Fibroblast of lung (primary cell): ENCODE measurements at regions not wholly inside any gene's neighbourhood (a gene's known extent, or its start where the extent isn't known, plus 50 kb on each side); places are given as distances from the start of the nearest gene placed in this dataset.

ENCODE experiments used
- DNase-seq, 2 donors: peaks; one replicate each; pipeline versions ENCODE4 v3.0.0 to v3.0.0-alpha.2; 2010; ENCODE audit warnings: low read depth in 2 of 2
- H2AFZ ChIP-seq: 2 replicates; pipeline ENCODE4 v1.5.1; 2012; ENCODE audit warnings: low read length, control low read depth, inconsistent platforms
- H3K27ac ChIP-seq: 2 replicates; pipeline ENCODE4 v1.5.1; 2011; ENCODE audit warnings: low read length, control low read depth; ENCODE audit not compliant: insufficient read depth
- H3K27me3 ChIP-seq: 2 replicates; pipeline ENCODE4 v1.5.1; 2011; ENCODE audit warnings: mild to moderate bottlenecking, low read length; ENCODE audit not compliant: control insufficient read depth, insufficient read depth
- H3K36me3 ChIP-seq: 2 replicates; pipeline ENCODE4 v1.5.1; 2011; ENCODE audit warnings: low read length; ENCODE audit not compliant: control insufficient read depth, insufficient read depth
- H3K4me1 ChIP-seq: 2 replicates; pipeline ENCODE4 v1.5.1; 2011; ENCODE audit warnings: low read length; ENCODE audit not compliant: control insufficient read depth, insufficient read depth; ENCODE audit errors: extremely low read depth
- H3K4me2 ChIP-seq: 2 replicates; pipeline ENCODE4 v1.5.1; 2011; ENCODE audit warnings: low read length, control low read depth; ENCODE audit not compliant: insufficient read depth; ENCODE audit errors: extremely low read depth
- H3K4me3 ChIP-seq, 4 experiments: fragments of 200-600 bp in 1 of 4; sonication (generic) in 1 of 4; replicated peaks in 1 of 4; 2 replicates each; pipeline ENCODE4 v1.5.1; 2011 to 2016; ENCODE audit warnings: low read length in 4 of 4, low read depth in 3 of 4, mild to moderate bottlenecking in 3 of 4, control low read depth in 2 of 4, inconsistent platforms in 1 of 4, mixed read lengths in 1 of 4; ENCODE audit not compliant: insufficient read depth in 1 of 4; ENCODE audit errors: control extremely low read depth in 1 of 4
- H3K79me2 ChIP-seq: 2 replicates; pipeline ENCODE4 v1.5.1; 2012; ENCODE audit warnings: mild to moderate bottlenecking, low read length, inconsistent platforms; ENCODE audit not compliant: control insufficient read depth, insufficient read depth
- H3K9ac ChIP-seq: 2 replicates; pipeline ENCODE4 v1.5.1; 2011; ENCODE audit warnings: mild to moderate bottlenecking, low read length, control low read depth; ENCODE audit not compliant: insufficient read depth
- H3K9me3 ChIP-seq: 2 replicates; pipeline ENCODE4 v1.5.1; 2012; ENCODE audit warnings: low read depth, low read length; ENCODE audit not compliant: control insufficient read depth, insufficient read depth
- H4K20me1 ChIP-seq: 2 replicates; pipeline ENCODE4 v1.5.1; 2011; ENCODE audit warnings: low read length; ENCODE audit not compliant: control insufficient read depth, insufficient read depth; ENCODE audit errors: extremely low read depth
- EZH2 ChIP-seq: IDR thresholded peaks from 2 replicates; pipeline ENCODE4 v1.5.1; 2012; ENCODE audit warnings: low read length, control low read depth, mild to moderate bottlenecking; ENCODE audit errors: missing control alignments
- TF ChIP-seq, protein P1 (sequence below), 2 donors: IDR thresholded peaks in 1 of 2; conservative IDR thresholded peaks in 1 of 2; 1 replicate in 1 of 2; 2 replicates in 1 of 2; pipeline ENCODE4 v1.5.1; 2011 to 2012; ENCODE audit warnings: low read length in 2 of 2, control low read depth in 1 of 2, inconsistent platforms in 1 of 2, low read depth in 1 of 2, mild to moderate bottlenecking in 1 of 2

GRCh38 chr2:66813525-66813924 is 378.6 kb downstream of the MEIS1 start:
- Histone ChIP-seq H3K27ac (no peak overlapping the region), H3K4me1 (peaks cover 2% of the 10 kb centered on the region), H3K27me3 (no peaks in the 10 kb centered on the region), H3K4me3 (no peak overlapping the region), H3K79me2 (no peaks in the 10 kb centered on the region), H3K36me3 (no peaks in the 10 kb centered on the region), H3K9me3 (no peaks in the 10 kb centered on the region), H4K20me1 (no peaks in the 10 kb centered on the region), H3K9ac (no peak overlapping the region), H2AFZ (no peak overlapping the region), H3K4me2 (no peak overlapping the region)
- no peak for TF ChIP-seq EZH2
- TF ChIP-seq, protein P1, sequence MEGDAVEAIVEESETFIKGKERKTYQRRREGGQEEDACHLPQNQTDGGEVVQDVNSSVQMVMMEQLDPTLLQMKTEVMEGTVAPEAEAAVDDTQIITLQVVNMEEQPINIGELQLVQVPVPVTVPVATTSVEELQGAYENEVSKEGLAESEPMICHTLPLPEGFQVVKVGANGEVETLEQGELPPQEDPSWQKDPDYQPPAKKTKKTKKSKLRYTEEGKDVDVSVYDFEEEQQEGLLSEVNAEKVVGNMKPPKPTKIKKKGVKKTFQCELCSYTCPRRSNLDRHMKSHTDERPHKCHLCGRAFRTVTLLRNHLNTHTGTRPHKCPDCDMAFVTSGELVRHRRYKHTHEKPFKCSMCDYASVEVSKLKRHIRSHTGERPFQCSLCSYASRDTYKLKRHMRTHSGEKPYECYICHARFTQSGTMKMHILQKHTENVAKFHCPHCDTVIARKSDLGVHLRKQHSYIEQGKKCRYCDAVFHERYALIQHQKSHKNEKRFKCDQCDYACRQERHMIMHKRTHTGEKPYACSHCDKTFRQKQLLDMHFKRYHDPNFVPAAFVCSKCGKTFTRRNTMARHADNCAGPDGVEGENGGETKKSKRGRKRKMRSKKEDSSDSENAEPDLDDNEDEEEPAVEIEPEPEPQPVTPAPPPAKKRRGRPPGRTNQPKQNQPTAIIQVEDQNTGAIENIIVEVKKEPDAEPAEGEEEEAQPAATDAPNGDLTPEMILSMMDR (conservative IDR thresholded peaks at IDR 0.05 in 1 of 2, IDR thresholded peaks at IDR 0.05 in 1 of 2; ENCODE audit: low read depth in 1 of 2, low read length in 2 of 2) = no peak
- DNase-seq = peak in 1 of 2 donors; percentile 35

DNA sequence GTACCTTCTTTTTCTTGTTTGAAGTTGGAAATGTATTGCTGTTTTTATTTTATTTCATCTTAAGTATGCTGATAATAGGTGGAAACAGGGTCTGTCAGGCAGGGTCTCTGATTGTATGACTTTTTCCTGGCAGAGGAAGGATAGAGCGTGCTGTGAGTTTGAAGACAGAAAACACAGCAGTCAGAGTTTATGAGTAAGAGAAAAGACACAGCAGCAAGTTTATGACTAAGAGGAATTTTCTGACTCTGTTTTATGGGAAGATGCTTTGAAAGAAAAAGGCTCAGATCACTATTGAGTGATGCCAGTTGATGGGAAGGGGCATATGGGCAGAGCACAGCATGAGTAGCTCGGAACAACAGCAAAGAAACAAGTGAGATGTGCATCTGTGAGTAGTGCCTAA is 379.1 kb downstream of the MEIS1 start:
- Histone ChIP-seq H3K4me2 (no peak overlapping the region), H2AFZ (no peak overlapping the region)

DNA sequence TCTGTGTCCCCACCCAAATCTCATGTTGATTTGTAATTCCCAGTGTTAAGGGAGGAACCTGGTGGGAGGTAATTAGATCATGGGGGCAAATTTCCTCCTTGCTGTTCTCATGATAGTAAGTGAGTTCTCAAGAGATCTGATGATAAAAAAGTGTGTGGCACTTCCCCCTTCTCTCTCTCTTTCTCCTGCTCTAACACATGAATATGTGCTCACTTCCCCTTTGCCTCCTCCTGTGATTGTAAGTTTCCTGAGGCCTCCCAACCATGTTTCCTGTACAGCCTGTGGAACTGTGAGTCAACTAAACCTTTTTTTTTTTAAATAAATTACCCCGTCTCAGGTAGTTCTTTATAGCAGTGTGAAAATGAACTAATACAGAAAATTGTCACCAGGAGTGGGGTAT is 380.0 kb downstream of the MEIS1 start:
- no peak for DNase-seq
- peaks cover 2% of the 10 kb centered on the region for H3K4me1 ChIP-seq
- no peak overlapping the region for H2AFZ ChIP-seq
- no peak overlapping the region for H3K4me2 ChIP-seq
- H3K79me2 ChIP-seq = no peaks in the 10 kb centered on the region
- TF ChIP-seq, protein P1 (conservative IDR thresholded peaks at IDR 0.05 in 1 of 2, IDR thresholded peaks at IDR 0.05 in 1 of 2; ENCODE audit: low read depth in 1 of 2, low read length in 2 of 2) = no peak
- no peak for TF ChIP-seq EZH2
- H3K36me3 ChIP-seq = no peaks in the 10 kb centered on the region
- no peak overlapping the region for H3K4me3 ChIP-seq
- no peaks in the 10 kb centered on the region for H4K20me1 ChIP-seq
- H3K27me3 ChIP-seq = no peaks in the 10 kb centered on the region
- H3K9ac ChIP-seq = no peak overlapping the region
- no peak overlapping the region for H3K27ac ChIP-seq
- H3K9me3 ChIP-seq = no peaks in the 10 kb centered on the region

More for the DNA sequence above, 379.1 kb downstream of the MEIS1 start:
- Histone ChIP-seq H3K36me3 (no peaks in the 10 kb centered on the region), H3K4me3 (no peak overlapping the region), H3K79me2 (no peaks in the 10 kb centered on the region), H3K9me3 (no peaks in the 10 kb centered on the region), H3K27ac (no peak overlapping the region), H3K4me1 (peaks cover 2% of the 10 kb centered on the region), H3K27me3 (no peaks in the 10 kb centered on the region), H3K9ac (no peak overlapping the region), H4K20me1 (no peaks in the 10 kb centered on the region)
- TF ChIP-seq, protein P1 (conservative IDR thresholded peaks at IDR 0.05 in 1 of 2, IDR thresholded peaks at IDR 0.05 in 1 of 2; ENCODE audit: low read depth in 1 of 2, low read length in 2 of 2) = no peak
- no peak for TF ChIP-seq EZH2
- peak in 1 of 2 donors; percentile 29 for DNase-seq
